ENCODE measurements at regions not wholly inside any gene's neighbourhood (a gene's known extent, or its start where the extent isn't known, plus 50 kb on each side); places are given as distances from the start of the nearest gene placed in this dataset.

- Histone ChIP-seq H3K79me2 (ENCODE audit: control insufficient read depth, insufficient read depth, low read length) (no peaks in the 10 kb centered on the region), H3K36me3 (ENCODE audit: control insufficient read depth in 2 of 2, extremely low read depth in 1 of 2, insufficient read depth in 2 of 2, low read length in 2 of 2) (no peaks in the 10 kb centered on the region), H3K9me1 (ENCODE audit: control insufficient read depth, extremely low read depth, insufficient read depth, low read length) (no peaks in the 10 kb centered on the region), H2AFZ (ENCODE audit: control insufficient read depth, low read length) (no peak overlapping the region), H3K27me3 (ENCODE audit: control insufficient read depth, extremely low read depth, insufficient read depth, low read length) (no peaks in the 10 kb centered on the region), H3K9ac (ENCODE audit: control insufficient read depth, extremely low read depth, insufficient read depth, low read length) (no peak overlapping the region), H3K27ac (ENCODE audit: control insufficient read depth, insufficient read depth, low read length) (no peak overlapping the region), H4K20me1 (ENCODE audit: control insufficient read depth, extremely low read depth, insufficient read depth, low read length) (no peaks in the 10 kb centered on the region), H3K4me2 (ENCODE audit: control insufficient read depth, extremely low read depth, insufficient read depth, low read depth, low read length) (no peak overlapping the region), H3K9me3 (ENCODE audit: control insufficient read depth, low read depth, low read length) (no peaks in the 10 kb centered on the region), H3K4me3 (ENCODE audit: control insufficient read depth in 2 of 3, extremely low read depth in 1 of 3, insufficient read depth in 2 of 3, low read depth in 1 of 3, low read length in 3 of 3) (no peak overlapping the region), H3K4me1 (ENCODE audit: control insufficient read depth, extremely low read depth, insufficient read depth, low read length) (no peaks in the 10 kb centered on the region)
- DNase-seq (ENCODE audit: low read depth, low spot score) (no peak), FAIRE-seq (no peak)
- TF ChIP-seq CTCF (optimal IDR thresholded peaks at IDR 0.05 in 1 of 3, IDR thresholded peaks at IDR 0.05 in 1 of 3, conservative IDR thresholded peaks at IDR 0.05 in 1 of 3; ENCODE audit: extremely low read depth in 1 of 3, insufficient read depth in 2 of 3, low read length in 3 of 3): no peak
- TF ChIP-seq EZH2 (IDR thresholded peaks at IDR 0.05; ENCODE audit: low read length): no peak
- dilution Hi-C loops (cut with MboI; ENCODE audit: extremely low pct_ligation_motif_present, low sequenced_read_pairs): no loop called here
Observed at GRCh38 chr3:34381243-34381642, 582.8 kb downstream of the PDCD6IP start.

GRCh38 chr3:34382859-34383258 lies 584.4 kb downstream of the PDCD6IP start:
- no peaks in the 10 kb centered on the region for H4K20me1 ChIP-seq (ENCODE audit: control insufficient read depth, extremely low read depth, insufficient read depth, low read length)
- H3K4me2 ChIP-seq (ENCODE audit: control insufficient read depth, extremely low read depth, insufficient read depth, low read depth, low read length): no peak overlapping the region
- H3K27me3 ChIP-seq (ENCODE audit: control insufficient read depth, extremely low read depth, insufficient read depth, low read length): no peaks in the 10 kb centered on the region
- no peak overlapping the region for H2AFZ ChIP-seq (ENCODE audit: control insufficient read depth, low read length)
- H3K79me2 ChIP-seq (ENCODE audit: control insufficient read depth, insufficient read depth, low read length): no peaks in the 10 kb centered on the region
- no peaks in the 10 kb centered on the region for H3K9me1 ChIP-seq (ENCODE audit: control insufficient read depth, extremely low read depth, insufficient read depth, low read length)
- H3K4me3 ChIP-seq (ENCODE audit: control insufficient read depth in 2 of 3, extremely low read depth in 1 of 3, insufficient read depth in 2 of 3, low read depth in 1 of 3, low read length in 3 of 3): no peak overlapping the region
- dilution Hi-C loops (cut with MboI; ENCODE audit: extremely low pct_ligation_motif_present, low sequenced_read_pairs): no loop called here
- H3K9me3 ChIP-seq (ENCODE audit: control insufficient read depth, low read depth, low read length): no peaks in the 10 kb centered on the region
- FAIRE-seq: no peak
- no peak for DNase-seq (ENCODE audit: low read depth, low spot score)
- no peaks in the 10 kb centered on the region for H3K36me3 ChIP-seq (ENCODE audit: control insufficient read depth in 2 of 2, extremely low read depth in 1 of 2, insufficient read depth in 2 of 2, low read length in 2 of 2)
- TF ChIP-seq EZH2 (IDR thresholded peaks at IDR 0.05; ENCODE audit: low read length) (no peak), CTCF (optimal IDR thresholded peaks at IDR 0.05 in 1 of 3, IDR thresholded peaks at IDR 0.05 in 1 of 3, conservative IDR thresholded peaks at IDR 0.05 in 1 of 3; ENCODE audit: extremely low read depth in 1 of 3, insufficient read depth in 2 of 3, low read length in 3 of 3) (no peak)
- H3K4me1 ChIP-seq (ENCODE audit: control insufficient read depth, extremely low read depth, insufficient read depth, low read length): no peaks in the 10 kb centered on the region
- H3K9ac ChIP-seq (ENCODE audit: control insufficient read depth, extremely low read depth, insufficient read depth, low read length): no peak overlapping the region
- no peak overlapping the region for H3K27ac ChIP-seq (ENCODE audit: control insufficient read depth, insufficient read depth, low read length)

Data from keratinocyte (primary cell).